ENCODE measurements at regions not wholly inside any gene's neighbourhood (a gene's known extent, or its start where the extent isn't known, plus 50 kb on each side); places are given as distances from the start of the nearest gene placed in this dataset.

- Histone ChIP-seq H3K9me3 (no peaks in the 10 kb centered on the region), H3K36me3 (no peaks in the 10 kb centered on the region), H3K27me3 (no peaks in the 10 kb centered on the region), H3K4me3 (no peak overlapping the region), H3K4me1 (peaks cover 0 to 8% (median 0%) of the 10 kb centered on the region in 3 donors), H3K27ac (no peak overlapping the region)
- TF ChIP-seq POLR2AphosphoS5 (IDR thresholded peaks at IDR 0.05) (no peak), EP300 (IDR thresholded peaks at IDR 0.05) (no peak), POLR2A (IDR thresholded peaks at IDR 0.05) (no peak)
- 38 to 48% methylated on average over 2 of the region's 2 CpGs for WGBS, 2 donors (ENCODE audit: low coverage in 1 of 2)
- no peak for ATAC-seq
Observed at GRCh38 chr18:44450226-44450625, 230.5 kb upstream of the SETBP1 start.

- TF ChIP-seq POLR2A (IDR thresholded peaks at IDR 0.05) (no peak), POLR2AphosphoS5 (IDR thresholded peaks at IDR 0.05) (no peak), CTCF (IDR thresholded peaks at IDR 0.05) (no peak), EP300 (IDR thresholded peaks at IDR 0.05) (no peak)
- no peaks in the 10 kb centered on the region for H3K36me3 ChIP-seq
- H3K27ac ChIP-seq, result no peak overlapping the region
- WGBS, 2 donors (ENCODE audit: low coverage in 1 of 2), result 55 to 57% methylated on average over 2 of the region's 2 CpGs
- H3K27me3 ChIP-seq, result no peaks in the 10 kb centered on the region
- peaks cover 0 to 8% (median 0%) of the 10 kb centered on the region in 3 donors for H3K4me1 ChIP-seq
- no peak overlapping the region for H3K4me3 ChIP-seq
- no peak for ATAC-seq
- H3K9me3 ChIP-seq, result no peaks in the 10 kb centered on the region
Observed at GRCh38 chr18:44452346-44452745, 228.3 kb upstream of the SETBP1 start.

- Histone ChIP-seq H3K36me3 (no peaks in the 10 kb centered on the region), H3K4me1 (peaks cover 0 to 8% (median 0%) of the 10 kb centered on the region in 3 donors), H3K27ac (no peak overlapping the region), H3K9me3 (no peaks in the 10 kb centered on the region), H3K4me3 (no peak overlapping the region), H3K27me3 (no peaks in the 10 kb centered on the region)
- 90 to 100% methylated on average over 1 to 2 of the region's 2 CpGs for WGBS, 2 donors (ENCODE audit: low coverage in 1 of 2)
- TF ChIP-seq POLR2AphosphoS5 (IDR thresholded peaks at IDR 0.05) (no peak), CTCF (IDR thresholded peaks at IDR 0.05) (no peak), POLR2A (IDR thresholded peaks at IDR 0.05) (no peak), EP300 (IDR thresholded peaks at IDR 0.05) (no peak)
- ATAC-seq, result no peak
Observed at GRCh38 chr18:44453505-44453904, 227.2 kb upstream of the SETBP1 start.

- no peak for ATAC-seq
- H3K27ac ChIP-seq, result no peak overlapping the region
- H3K4me3 ChIP-seq, result no peak overlapping the region
- no peak for TF ChIP-seq CTCF (IDR thresholded peaks at IDR 0.05)
- TF ChIP-seq POLR2AphosphoS5 (IDR thresholded peaks at IDR 0.05), result no peak
- TF ChIP-seq EP300 (IDR thresholded peaks at IDR 0.05), result no peak
- no peaks in the 10 kb centered on the region for H3K27me3 ChIP-seq
- H3K4me1 ChIP-seq, result peaks cover 0 to 12% (median 0%) of the 10 kb centered on the region in 3 donors
- no peaks in the 10 kb centered on the region for H3K9me3 ChIP-seq
- WGBS, 2 donors (ENCODE audit: low coverage in 1 of 2), result 75 to 85% methylated on average over 1 to 2 of the region's 2 CpGs
- no peaks in the 10 kb centered on the region for H3K36me3 ChIP-seq
Observed at GRCh38 chr18:44458777-44459176, 221.9 kb upstream of the SETBP1 start.

GRCh38 chr18:44464398-44465180, 216.1 kb upstream of the SETBP1 start:
- peaks cover 0 to 33% (median 3%) of the 10 kb centered on the region in 3 donors for H3K4me1 ChIP-seq
- H3K9me3 ChIP-seq, result no peaks in the 10 kb centered on the region
- no peaks in the 10 kb centered on the region for H3K27me3 ChIP-seq
- H3K36me3 ChIP-seq, result no peaks in the 10 kb centered on the region
- 24 to 28% methylated on average over 4 of the region's 4 CpGs for WGBS, 2 donors (ENCODE audit: low coverage in 1 of 2)
- H3K27ac ChIP-seq, result peak overlapping the region in 1 of 4 donors; percentile 13
- peak; percentile 74 for ATAC-seq
- no peak overlapping the region for H3K4me3 ChIP-seq
- TF ChIP-seq POLR2AphosphoS5 (IDR thresholded peaks at IDR 0.05), result peak; percentile 40
- no peak for TF ChIP-seq EP300 (IDR thresholded peaks at IDR 0.05)

- no peaks in the 10 kb centered on the region for H3K27me3 ChIP-seq
- no peak overlapping the region for H3K4me3 ChIP-seq
- no peaks in the 10 kb centered on the region for H3K36me3 ChIP-seq
- TF ChIP-seq POLR2AphosphoS5 (IDR thresholded peaks at IDR 0.05) (no peak), EP300 (IDR thresholded peaks at IDR 0.05) (no peak), CTCF (IDR thresholded peaks at IDR 0.05) (no peak), POLR2A (IDR thresholded peaks at IDR 0.05) (no peak)
- H3K4me1 ChIP-seq, result peaks cover 0 to 33% (median 3%) of the 10 kb centered on the region in 3 donors
- ATAC-seq, result no peak
- peak overlapping the region in 1 of 4 donors; percentile 13 for H3K27ac ChIP-seq
- 4 to 9% methylated on average over 2 of the region's 2 CpGs for WGBS, 2 donors (ENCODE audit: low coverage in 1 of 2)
- no peaks in the 10 kb centered on the region for H3K9me3 ChIP-seq
Observed at GRCh38 chr18:44465381-44465841, 215.3 kb upstream of the SETBP1 start.

All from gastroesophageal sphincter (tissue), 4 donors.